Amniotic stem cell (primary cell): ENCODE measurements at regions not wholly inside any gene's neighbourhood (a gene's known extent, or its start where the extent isn't known, plus 50 kb on each side); places are given as distances from the start of the nearest gene placed in this dataset.

Experiments
- DNase-seq: peaks from one replicate; lab custom pipeline; 2025; lab: John Stamatoyannopoulos, UW

GRCh38 chr13:89584058-89584620 is 1763.3 kb upstream of the MIR17HG start:
- DNase-seq = no peak

DNA sequence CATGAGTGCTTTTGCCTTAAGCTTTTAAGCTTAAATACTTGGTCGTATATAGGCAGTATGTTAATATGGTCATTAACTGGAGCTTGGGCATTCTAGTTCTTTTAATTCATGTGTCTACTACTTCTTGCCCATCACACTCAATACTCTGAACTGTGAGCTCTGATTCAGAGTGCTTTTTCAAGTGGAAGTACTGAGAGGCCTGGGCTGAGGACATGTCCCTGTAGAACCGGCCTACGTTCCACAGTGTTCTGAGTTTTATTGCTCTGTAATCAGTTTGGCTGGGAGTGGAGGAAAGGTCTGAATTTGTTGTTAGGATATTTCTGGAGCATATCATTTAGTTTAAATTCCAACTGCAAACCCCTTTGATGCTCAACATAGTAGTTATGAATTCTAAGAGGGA is 1744.8 kb upstream of the MIR17HG start:
- DNase-seq = no peak

DNA sequence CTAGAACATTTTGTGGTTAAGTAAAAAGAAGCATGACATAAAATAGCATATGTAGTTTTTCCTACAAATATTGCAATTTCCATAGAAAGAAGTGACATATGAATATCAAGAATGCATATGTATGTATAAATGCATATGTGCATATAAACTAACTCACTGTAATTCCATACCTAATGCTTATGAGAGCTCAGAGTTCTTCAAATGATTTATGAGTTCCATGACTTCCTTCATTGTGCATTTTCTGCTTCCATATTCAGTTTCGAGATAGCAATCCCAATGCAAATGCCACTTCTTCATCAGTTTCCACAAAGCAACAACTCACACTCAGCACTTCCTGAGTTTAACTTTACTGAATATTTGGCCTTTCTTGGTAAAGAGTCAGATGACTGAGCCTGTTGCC is 1744.3 kb upstream of the MIR17HG start:
- DNase-seq = no peak

- no peak for DNase-seq
Observed at GRCh38 chr13:89609318-89609717, 1738.2 kb upstream of the MIR17HG start.

DNA sequence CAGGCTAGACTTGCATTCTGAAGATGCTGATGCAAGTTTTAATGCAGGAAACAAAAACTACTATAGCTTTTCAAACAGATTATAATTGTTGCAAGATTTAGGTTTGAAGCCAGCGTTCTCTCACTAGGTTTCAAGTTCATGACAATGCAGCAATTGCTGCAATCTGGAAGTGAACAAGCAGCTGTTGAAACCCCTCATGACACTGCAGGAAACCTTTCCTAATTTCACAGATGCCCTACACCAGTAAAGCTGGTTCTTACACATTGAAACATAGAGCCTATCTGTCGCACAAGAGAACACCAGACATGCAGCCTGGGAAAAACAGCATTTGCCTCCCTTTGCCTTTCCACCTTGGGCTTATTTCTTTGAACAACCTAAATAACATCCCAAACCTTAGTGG is 1737.2 kb upstream of the MIR17HG start:
- no peak for DNase-seq

GRCh38 chr13:89610881-89611280 is 1736.6 kb upstream of the MIR17HG start:
- DNase-seq = no peak

GRCh38 chr13:89627996-89628395 is 1719.5 kb upstream of the MIR17HG start:
- DNase-seq = no peak

- no peak for DNase-seq
Observed at GRCh38 chr13:89628567-89628966, 1718.9 kb upstream of the MIR17HG start.

DNA sequence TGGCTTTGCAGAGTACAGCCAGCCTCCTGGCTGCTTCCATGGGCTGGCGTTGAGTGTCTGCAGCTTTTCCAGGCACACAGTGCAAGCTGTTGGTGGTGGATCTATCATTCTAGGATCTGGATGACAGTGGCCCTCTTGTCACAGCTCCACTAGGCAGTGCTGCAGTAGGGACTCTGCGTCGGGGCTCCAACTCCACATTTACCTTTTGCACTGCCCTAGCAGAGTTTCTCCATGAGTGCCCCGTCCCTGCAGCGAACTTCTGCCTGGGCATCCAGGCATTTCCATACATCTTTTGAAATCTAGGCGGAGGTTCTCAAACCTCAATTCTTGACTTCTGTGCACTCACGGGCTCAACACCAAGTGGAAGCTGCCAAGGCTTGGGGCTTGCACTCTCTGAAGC is 1697.3 kb upstream of the MIR17HG start:
- DNase-seq = no peak

GRCh38 chr13:89660752-89661151 is 1686.7 kb upstream of the MIR17HG start:
- no peak for DNase-seq

GRCh38 chr13:89673789-89674311 is 1673.6 kb upstream of the MIR17HG start:
- DNase-seq = no peak

- no peak for DNase-seq
Observed at GRCh38 chr13:89678466-89679121, 1668.9 kb upstream of the MIR17HG start.

- no peak for DNase-seq
Observed at GRCh38 chr13:89684896-89685295, 1662.6 kb upstream of the MIR17HG start.

- DNase-seq = no peak
Observed at GRCh38 chr13:89686171-89686570, 1661.3 kb upstream of the MIR17HG start.

DNA sequence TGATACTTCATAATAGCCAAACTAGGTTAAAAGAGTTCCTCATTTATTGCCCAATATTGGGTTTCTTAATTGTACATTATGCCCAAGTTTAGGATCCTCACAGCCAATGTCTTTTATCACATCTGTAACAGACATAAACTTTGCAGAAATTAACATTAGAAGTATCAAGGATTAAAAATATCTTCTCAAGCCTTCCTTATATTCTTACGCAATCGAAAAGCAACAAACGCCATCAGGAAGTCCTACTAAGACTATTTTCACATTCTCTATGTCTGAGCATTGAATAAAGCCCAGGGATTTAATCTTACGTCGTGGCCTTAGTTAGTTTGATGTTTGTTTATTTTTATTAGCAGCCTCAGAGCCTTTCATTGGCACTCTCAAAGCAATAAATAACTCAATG is 1660.4 kb upstream of the MIR17HG start:
- DNase-seq = no peak

DNA sequence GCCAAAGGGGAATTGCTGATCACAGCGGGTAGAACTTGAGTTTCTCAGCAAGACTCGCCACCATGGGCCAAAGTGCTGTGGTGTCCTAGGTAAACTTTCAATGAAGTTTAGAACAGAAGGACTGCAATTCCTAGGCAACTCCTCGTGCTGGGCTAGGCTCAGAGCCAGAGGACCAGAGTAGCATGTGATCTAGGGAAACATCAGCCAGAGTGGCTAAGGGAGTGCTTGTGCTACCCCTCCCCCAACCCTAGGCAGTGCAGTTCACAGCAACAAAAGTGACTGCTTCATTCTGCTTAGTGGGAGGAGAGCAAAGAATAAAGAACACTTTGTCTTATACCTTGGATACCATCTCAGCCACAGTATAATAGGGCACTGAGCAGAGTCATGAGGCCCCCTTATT is 1658.6 kb upstream of the MIR17HG start:
- no peak for DNase-seq

- no peak for DNase-seq
Observed at GRCh38 chr13:89694451-89694850, 1653.0 kb upstream of the MIR17HG start.

DNA sequence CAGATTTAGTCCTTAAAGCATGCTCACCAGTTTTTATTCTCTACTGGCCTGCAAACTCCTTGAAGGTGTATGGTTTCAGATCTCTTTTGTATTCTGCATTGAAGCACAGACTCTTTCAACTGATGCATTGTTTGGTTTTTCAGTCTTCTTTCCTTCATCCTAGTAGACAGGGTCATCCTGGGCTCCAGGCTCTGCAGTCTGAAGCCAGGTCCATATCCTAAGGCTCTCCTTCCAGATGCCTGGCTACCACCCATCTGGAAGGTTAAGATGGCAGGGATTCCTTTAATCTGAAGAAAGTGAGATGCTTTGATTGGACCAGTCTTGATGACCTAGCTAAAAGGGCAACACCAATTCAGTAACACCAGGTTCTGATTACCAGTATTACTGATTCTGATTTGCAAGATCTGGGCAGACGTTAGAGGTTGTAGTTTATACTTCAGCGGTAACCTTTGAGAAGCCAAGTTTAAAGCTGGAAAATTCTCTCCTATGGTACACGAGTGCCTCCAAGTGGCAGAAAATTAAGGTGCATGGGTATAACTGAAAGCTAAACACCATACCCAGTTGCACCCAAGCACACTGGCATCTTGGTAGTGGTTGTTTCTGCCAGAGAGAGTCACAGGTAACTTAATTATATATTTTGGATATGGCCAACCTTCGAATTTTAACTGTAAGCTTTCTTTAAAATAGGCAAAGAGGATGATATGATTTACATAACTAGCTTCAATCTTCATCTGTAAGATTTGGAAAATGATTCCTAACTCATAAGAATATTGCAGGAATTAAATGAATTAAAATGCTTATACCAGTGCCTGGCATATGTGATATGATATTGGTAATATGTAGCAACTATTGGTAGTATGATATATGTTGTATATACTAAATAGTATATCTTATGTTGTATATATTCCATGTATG is 1651.9 kb upstream of the MIR17HG start:
- no peak for DNase-seq

DNA sequence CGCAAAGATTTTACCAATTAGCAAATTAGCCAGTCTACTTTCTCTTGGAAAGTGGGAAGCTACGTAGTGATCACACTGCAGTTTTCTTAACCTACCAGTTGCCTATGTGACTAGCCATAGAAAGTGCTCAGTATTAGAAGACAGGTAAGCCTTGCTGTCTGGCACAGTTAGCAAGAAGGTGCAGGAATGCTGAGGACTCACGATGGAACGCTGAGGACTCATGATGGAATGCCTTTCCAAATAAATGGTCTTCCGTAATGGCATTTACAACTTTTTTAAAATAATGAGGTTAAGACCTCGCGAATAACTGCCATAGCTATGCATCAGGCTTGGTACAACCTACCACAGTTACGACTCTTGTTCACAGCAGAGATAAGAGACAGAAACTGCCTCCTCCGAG is 1645.6 kb upstream of the MIR17HG start:
- DNase-seq = no peak

- DNase-seq = no peak
Observed at GRCh38 chr13:89704040-89704439, 1643.4 kb upstream of the MIR17HG start.

- no peak for DNase-seq
Observed at GRCh38 chr13:89708013-89708412, 1639.5 kb upstream of the MIR17HG start.

GRCh38 chr13:89721216-89721615 is 1626.3 kb upstream of the MIR17HG start:
- no peak for DNase-seq
